Pancreas (tissue), 10 donors: ENCODE measurements at regions not wholly inside any gene's neighbourhood (a gene's known extent, or its start where the extent isn't known, plus 50 kb on each side); places are given as distances from the start of the nearest gene placed in this dataset.

Experiments used
- ATAC-seq, 4 donors: fragments of 200-7000 bp; cut with Tn5 transposase; one replicate each; pipeline versions ENCODE4 v1.8.0 to v1.9.1; 2020; ENCODE audit warnings: mild to moderate bottlenecking in 4 of 4, moderate library complexity in 4 of 4
- DNase-seq, 6 donors: peaks; one replicate each; pipeline ENCODE4 v3.0.0-alpha.2; 2020
- FAIRE-seq: peaks from 2 replicates; lab custom pipeline; 2012; peaks lifted over from hg19 to GRCh38; lab: Jason Lieb, UNC
- H3K27ac ChIP-seq, 4 donors: fragments of 200-600 bp; sonication (generic); 1 replicate in 3 of 4; 2 replicates in 1 of 4; pipeline versions ENCODE4 v1.5.0 to v1.8.0; 2020
- H3K27me3 ChIP-seq, 4 donors: fragments of 200-600 bp; one replicate each; pipeline ENCODE4 v1.8.0; 2021
- H3K36me3 ChIP-seq, 3 donors: fragments of 200-600 bp; sonication (generic) in 1 of 3; one replicate each; pipeline versions ENCODE4 v1.5.0 to v1.8.0; 2020 to 2021
- H3K4me1 ChIP-seq, 3 donors: fragments of 200-600 bp; one replicate each; pipeline ENCODE4 v1.8.0; 2021
- H3K4me3 ChIP-seq, 4 donors: fragments of 200-600 bp; sonication (generic) in 2 of 4; one replicate each; pipeline versions ENCODE4 v1.5.0 to v1.8.0; 2020 to 2021
- H3K9me3 ChIP-seq, 4 donors: fragments of 200-600 bp; one replicate each; pipeline ENCODE4 v1.8.0; 2021
- WGBS, 2 donors: extraction: QIAGEN DNeasy Blood & Tissue Kit; methylation state at CpG; one replicate each; pipeline ENCODE4 v1.1.7; 2013; 5-methylcytosine and 5-hydroxymethylcytosine counted together
- intact Hi-C, 3 donors: fragments of 100-400 bp; cut with DNase I; formaldehyde crosslinking; loops; one replicate each; pipeline versions ENCODE4 v1.11.1 to v1.14.2; 2022
- TF ChIP-seq, protein P1 (sequence below), 4 donors: fragments of 200-600 bp; sonication (generic) in 3 of 4; IDR thresholded peaks; one replicate each; pipeline versions ENCODE4 v1.5.0 to v1.8.0; 2021; ENCODE audit warnings: antibody characterized with exemption in 4 of 4
- donor health status: healthy with polysubstance abuse.
- donor health status: DM: no; HTN: no; CAD: no; lungs with moderate emphysema.
- donor health status: DM: no; HTN: no; CAD: no.
- donor health status: control.
- donor health status: control.
- donor health status: Bipolar disorder and iron deficiency.
- donor health status: DM: yes; HTN: yes; CAD: no.
- donor health status: DM: no; HTN: no; CAD: no.
- donor health status: DM: no; HTN: no; CAD: no.
- donor health status: DM: yes; HTN: yes; CAD: no.

DNA sequence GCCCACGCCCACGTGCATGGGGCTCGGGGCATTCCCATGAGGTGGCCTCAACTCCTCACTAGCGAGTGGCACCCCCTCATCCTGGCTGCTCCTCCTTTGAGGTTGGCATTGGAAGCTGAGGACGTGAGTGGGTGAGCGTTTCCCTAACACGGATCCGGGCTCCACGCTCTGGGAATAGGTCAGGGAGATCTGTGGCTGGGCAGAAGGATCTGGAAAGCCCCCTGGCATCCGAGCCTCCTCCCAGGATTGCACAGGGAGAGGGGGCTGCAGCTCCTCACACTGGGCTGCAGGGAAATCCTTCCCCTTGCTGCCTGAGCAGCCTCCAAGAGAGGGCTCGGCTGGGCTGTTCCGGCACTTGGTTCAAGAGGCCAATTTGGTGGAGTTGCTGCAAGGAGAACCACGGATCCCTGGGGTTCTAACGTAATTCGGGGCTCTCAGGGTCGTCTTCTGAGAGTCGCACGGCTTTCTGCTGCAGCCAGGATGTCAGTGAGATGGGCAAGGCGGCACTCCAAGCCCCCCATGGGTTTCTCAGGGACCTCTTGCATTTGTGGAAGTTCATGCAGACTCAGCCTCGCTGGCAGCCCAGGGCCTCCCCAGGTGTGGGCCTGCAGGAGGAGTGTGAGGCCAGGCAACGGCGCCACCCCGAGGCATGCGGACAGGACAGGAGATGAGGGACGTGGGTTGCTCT is 1119.0 kb downstream of the BRD1 start:
- Histone ChIP-seq H3K9me3 (no peaks in the 10 kb centered on the region), H3K27me3 (no peaks in the 10 kb centered on the region), H3K27ac (no peak overlapping the region), H3K4me3 (no peak overlapping the region), H3K4me1 (no peaks in the 10 kb centered on the region), H3K36me3 (no peaks in the 10 kb centered on the region)
- TF ChIP-seq, protein P1, sequence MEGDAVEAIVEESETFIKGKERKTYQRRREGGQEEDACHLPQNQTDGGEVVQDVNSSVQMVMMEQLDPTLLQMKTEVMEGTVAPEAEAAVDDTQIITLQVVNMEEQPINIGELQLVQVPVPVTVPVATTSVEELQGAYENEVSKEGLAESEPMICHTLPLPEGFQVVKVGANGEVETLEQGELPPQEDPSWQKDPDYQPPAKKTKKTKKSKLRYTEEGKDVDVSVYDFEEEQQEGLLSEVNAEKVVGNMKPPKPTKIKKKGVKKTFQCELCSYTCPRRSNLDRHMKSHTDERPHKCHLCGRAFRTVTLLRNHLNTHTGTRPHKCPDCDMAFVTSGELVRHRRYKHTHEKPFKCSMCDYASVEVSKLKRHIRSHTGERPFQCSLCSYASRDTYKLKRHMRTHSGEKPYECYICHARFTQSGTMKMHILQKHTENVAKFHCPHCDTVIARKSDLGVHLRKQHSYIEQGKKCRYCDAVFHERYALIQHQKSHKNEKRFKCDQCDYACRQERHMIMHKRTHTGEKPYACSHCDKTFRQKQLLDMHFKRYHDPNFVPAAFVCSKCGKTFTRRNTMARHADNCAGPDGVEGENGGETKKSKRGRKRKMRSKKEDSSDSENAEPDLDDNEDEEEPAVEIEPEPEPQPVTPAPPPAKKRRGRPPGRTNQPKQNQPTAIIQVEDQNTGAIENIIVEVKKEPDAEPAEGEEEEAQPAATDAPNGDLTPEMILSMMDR (IDR thresholded peaks at IDR 0.05): no peak
- DNase-seq (peak in 2 of 6 donors; percentile 21 to 41), FAIRE-seq (no peak), ATAC-seq (no peak)
- 54 to 66% methylated on average over 25 of the region's 25 CpGs for WGBS, 2 donors
- intact Hi-C loops: no loop called here

- Histone ChIP-seq H3K36me3 (no peaks in the 10 kb centered on the region), H3K4me3 (no peak overlapping the region), H3K4me1 (no peaks in the 10 kb centered on the region), H3K9me3 (no peaks in the 10 kb centered on the region), H3K27me3 (no peaks in the 10 kb centered on the region), H3K27ac (no peak overlapping the region)
- DNase-seq (peak in 2 of 6 donors; percentile 29 to 39), ATAC-seq (no peak), FAIRE-seq (no peak)
- 64 to 76% methylated on average over 34 to 35 of the region's 35 CpGs for WGBS, 2 donors
- TF ChIP-seq, protein P1 (IDR thresholded peaks at IDR 0.05): no peak
- intact Hi-C loops: no loop called here
Measured at GRCh38 chr22:48707763-48708557, 1119.7 kb downstream of the BRD1 start.

DNA sequence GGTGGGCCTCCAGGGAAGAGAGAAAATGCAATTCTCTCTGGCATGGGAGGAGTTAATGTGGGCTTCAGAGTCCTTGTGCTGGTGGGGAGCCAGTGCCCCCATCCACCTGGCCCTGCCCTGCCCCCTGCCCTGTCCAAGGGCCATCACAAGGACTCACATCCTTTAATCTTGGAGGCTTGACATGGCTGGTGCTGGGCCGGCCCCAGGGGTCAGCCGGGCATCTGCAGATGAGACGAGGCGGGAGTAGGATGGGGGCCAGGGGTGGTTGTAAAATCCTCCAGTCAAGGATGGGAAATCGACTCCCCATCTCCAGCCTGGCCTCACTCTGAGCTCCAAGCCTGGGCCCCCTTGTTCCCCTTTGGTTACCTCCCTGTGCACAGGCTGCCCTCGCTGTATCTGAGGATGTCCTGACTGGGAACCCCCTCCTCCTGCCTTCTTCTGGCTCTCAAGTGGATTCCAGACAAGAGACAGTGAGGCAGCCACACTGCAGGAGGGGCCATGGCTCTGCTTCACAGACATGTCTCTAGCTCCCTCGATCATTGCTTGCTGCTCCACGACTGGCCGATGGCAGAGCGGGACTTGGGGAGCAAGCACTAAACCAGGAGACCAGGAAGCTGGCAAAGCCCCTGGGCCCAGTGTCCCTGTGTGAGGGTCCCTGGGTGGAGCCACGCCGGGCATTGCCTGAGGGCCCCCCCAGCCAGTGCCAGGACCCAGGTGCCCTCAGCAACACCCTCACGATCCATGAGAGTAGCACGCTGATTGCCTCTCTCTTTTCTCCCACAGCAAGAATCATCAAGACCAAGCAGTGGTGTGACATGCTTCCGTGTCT is 1120.5 kb downstream of the BRD1 start:
- ATAC-seq (no peak), FAIRE-seq (no peak), DNase-seq (peak in 1 of 6 donors; percentile 39)
- intact Hi-C loops: no loop called here
- Histone ChIP-seq H3K9me3 (no peaks in the 10 kb centered on the region), H3K4me1 (no peaks in the 10 kb centered on the region), H3K36me3 (no peaks in the 10 kb centered on the region), H3K4me3 (no peak overlapping the region), H3K27ac (no peak overlapping the region), H3K27me3 (no peaks in the 10 kb centered on the region)
- TF ChIP-seq, protein P1 (IDR thresholded peaks at IDR 0.05): no peak
- 60 to 74% methylated on average over 15 of the region's 15 CpGs for WGBS, 2 donors

DNA sequence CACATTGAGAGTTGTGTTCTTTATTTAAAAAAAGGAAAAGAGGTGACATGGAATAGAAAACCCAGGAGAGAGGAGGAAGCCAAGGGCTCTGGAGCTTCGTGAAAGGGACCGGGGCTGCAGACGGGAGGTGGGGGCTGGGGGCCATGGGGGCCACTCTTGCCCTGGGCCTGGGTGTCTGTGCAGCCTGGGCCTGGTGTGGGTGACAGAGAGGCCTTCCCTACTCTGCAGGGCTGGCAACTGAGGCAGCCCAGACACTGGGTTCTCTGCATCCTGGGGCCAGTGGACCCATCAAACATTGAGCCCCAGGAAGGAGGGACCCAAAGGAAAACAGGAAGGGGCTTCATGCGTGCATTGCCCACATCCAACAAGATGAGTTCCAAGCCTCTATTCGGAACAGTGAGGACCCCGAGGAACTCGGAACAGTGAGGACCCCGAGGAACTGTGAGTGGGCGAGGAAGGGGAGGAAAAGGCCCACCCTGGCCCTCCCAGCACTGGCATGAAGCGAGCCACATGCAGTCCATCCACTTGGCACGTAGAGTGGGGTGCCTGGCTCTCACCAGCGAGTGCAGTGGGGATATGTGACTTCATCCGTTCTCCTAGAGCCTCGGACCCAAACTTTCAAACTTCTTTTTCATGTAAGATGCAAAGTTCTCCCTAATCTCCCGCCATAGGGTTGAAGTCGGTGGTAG is 1121.6 kb downstream of the BRD1 start:
- 57 to 69% methylated on average over 16 of the region's 16 CpGs for WGBS, 2 donors
- no peak overlapping the region for H3K27ac ChIP-seq
- H3K27me3 ChIP-seq: no peaks in the 10 kb centered on the region
- no peaks in the 10 kb centered on the region for H3K36me3 ChIP-seq
- DNase-seq: peak in 2 of 6 donors; percentile 30 to 37
- no peaks in the 10 kb centered on the region for H3K4me1 ChIP-seq
- no peak for FAIRE-seq
- no peak overlapping the region for H3K4me3 ChIP-seq
- TF ChIP-seq, protein P1 (IDR thresholded peaks at IDR 0.05): no peak
- intact Hi-C loops: no loop called here
- ATAC-seq: no peak
- H3K9me3 ChIP-seq: no peaks in the 10 kb centered on the region
